Lung (tissue), 11 donors: ENCODE measurements at regions not wholly inside any gene's neighbourhood (a gene's known extent, or its start where the extent isn't known, plus 50 kb on each side); places are given as distances from the start of the nearest gene placed in this dataset.

Source experiments
- ATAC-seq: fragments of 200-7000 bp; cut with Tn5 transposase; one replicate; pipeline ENCODE4 v1.9.1; 2020; ENCODE audit warnings: moderate number of reproducible peaks; ENCODE audit not compliant: insufficient read depth, low FRiP score
- DNase-seq, 3 donors: peaks; one replicate each; pipeline ENCODE4 v3.0.0-alpha.2; 2013 to 2017
- H3K27ac ChIP-seq, 2 donors: one replicate each; pipeline ENCODE4 v1.5.1; 2013; ENCODE audit warnings: mild to moderate bottlenecking in 2 of 2, moderate library complexity in 2 of 2, control low read depth in 1 of 2, inconsistent platforms in 1 of 2, low read depth in 1 of 2, low read length in 1 of 2
- H3K27me3 ChIP-seq, 3 donors: one replicate each; pipeline ENCODE4 v1.5.1; 2013; ENCODE audit warnings: low read length in 2 of 3; ENCODE audit not compliant: control insufficient read depth in 3 of 3, insufficient read depth in 3 of 3
- H3K36me3 ChIP-seq, 4 donors: one replicate each; pipeline ENCODE4 v1.5.1; 2013; ENCODE audit warnings: low read length in 4 of 4, mild to moderate bottlenecking in 1 of 4, moderate library complexity in 1 of 4; ENCODE audit not compliant: control insufficient read depth in 4 of 4, insufficient read depth in 4 of 4
- H3K4me1 ChIP-seq, 5 donors: one replicate each; pipeline ENCODE4 v1.5.1; 2013; ENCODE audit warnings: low read length in 5 of 5, mild to moderate bottlenecking in 2 of 5, moderate library complexity in 1 of 5; ENCODE audit not compliant: control insufficient read depth in 5 of 5, insufficient read depth in 5 of 5
- H3K4me3 ChIP-seq: one replicate; pipeline ENCODE4 v1.5.1; 2013; ENCODE audit warnings: mild to moderate bottlenecking, control low read depth, moderate library complexity
- H3K9ac ChIP-seq, 2 donors: one replicate each; pipeline ENCODE4 v1.5.1; 2013; ENCODE audit warnings: low read length in 2 of 2, control low read depth in 1 of 2; ENCODE audit not compliant: insufficient read depth in 1 of 2
- H3K9me3 ChIP-seq, 4 donors: one replicate each; pipeline ENCODE4 v1.5.1; 2013; ENCODE audit warnings: low read length in 3 of 4, mild to moderate bottlenecking in 1 of 4, moderate library complexity in 1 of 4; ENCODE audit not compliant: control insufficient read depth in 4 of 4, insufficient read depth in 3 of 4
- CTCF ChIP-seq: IDR thresholded peaks from 2 replicates; pipeline ENCODE4 v1.5.1; 2012; ENCODE audit warnings: mild to moderate bottlenecking; ENCODE audit errors: control extremely low read depth, extremely low read depth
- WGBS, 2 donors: extraction: QIAGEN DNeasy Blood & Tissue Kit; methylation state at CpG; one replicate each; pipeline ENCODE4 v1.1.7; 2013; 5-methylcytosine and 5-hydroxymethylcytosine counted together
- donor health status: control.
- donor health status: control.
- donor health status: Bipolar disorder and iron deficiency.
- donor health status: healthy.
- donor health status: DM: yes; HTN: yes; CAD: no.

GRCh38 chr21:24730661-24731060, 876.6 kb downstream of the MRPL39 start:
- Histone ChIP-seq H3K36me3 (no peaks in the 10 kb centered on the region), H3K4me3 (no peak overlapping the region), H3K27me3 (no peaks in the 10 kb centered on the region), H3K9ac (no peak overlapping the region), H3K27ac (no peak overlapping the region), H3K4me1 (no peaks in the 10 kb centered on the region), H3K9me3 (no peaks in the 10 kb centered on the region)
- 59 to 70% methylated on average over 1 of the region's 1 CpG for WGBS, 2 donors
- no peak for ATAC-seq
- TF ChIP-seq CTCF, result no peak
- no peak for DNase-seq

- 55 to 69% methylated on average over 3 of the region's 3 CpGs for WGBS, 2 donors
- TF ChIP-seq CTCF, result no peak
- Histone ChIP-seq H3K27ac (no peak overlapping the region), H3K4me1 (no peaks in the 10 kb centered on the region), H3K4me3 (no peak overlapping the region), H3K27me3 (no peaks in the 10 kb centered on the region), H3K9me3 (no peaks in the 10 kb centered on the region), H3K36me3 (no peaks in the 10 kb centered on the region), H3K9ac (no peak overlapping the region)
- no peak for DNase-seq
- ATAC-seq, result no peak
Observed at GRCh38 chr21:24729568-24729967, 877.7 kb downstream of the MRPL39 start.

GRCh38 chr21:24727803-24728440, 879.4 kb downstream of the MRPL39 start:
- Histone ChIP-seq H3K4me1 (no peaks in the 10 kb centered on the region), H3K36me3 (no peaks in the 10 kb centered on the region), H3K9ac (no peak overlapping the region), H3K4me3 (no peak overlapping the region), H3K9me3 (no peaks in the 10 kb centered on the region), H3K27me3 (no peaks in the 10 kb centered on the region), H3K27ac (no peak overlapping the region)
- peak in 2 of 3 donors; percentile 12 to 48 for DNase-seq
- no peak for TF ChIP-seq CTCF
- 57 to 62% methylated on average over 4 of the region's 4 CpGs for WGBS, 2 donors
- ATAC-seq, result no peak
